Suppressor macrophage (primary cell): ENCODE measurements at regions not wholly inside any gene's neighbourhood (a gene's known extent, or its start where the extent isn't known, plus 50 kb on each side); places are given as distances from the start of the nearest gene placed in this dataset.
"Not testable (repeated sequence)": the region's sequence is repeated elsewhere in the genome, so short reads cannot be mapped to it uniquely, and the experiment has no call there.

Experiments
- DNase-seq, 4 experiments: peaks; one replicate each; pipeline ENCODE4 v3.0.0-alpha.2; 2020 to 2022

GRCh38 chr13:50419896-50420295 is 404.7 kb downstream of the KCNRG start:
- DNase-seq = no peak

GRCh38 chr13:50420718-50421472 is 405.7 kb downstream of the KCNRG start:
- no peak for DNase-seq

GRCh38 chr13:50421473-50422130 is 406.4 kb downstream of the KCNRG start:
- no peak for DNase-seq

GRCh38 chr13:50422181-50423148 is 407.2 kb downstream of the KCNRG start:
- no peak for DNase-seq

- DNase-seq = no peak
Observed at GRCh38 chr13:50424993-50425392, 409.7 kb downstream of the KCNRG start.

- DNase-seq = peak; percentile 6 to 57 (median 40)
Observed at GRCh38 chr13:50425772-50426171, 410.5 kb downstream of the KCNRG start.

- no peak for DNase-seq
Observed at GRCh38 chr13:50426927-50427326, 411.7 kb downstream of the KCNRG start.

- not testable (repeated sequence) for DNase-seq
Observed at GRCh38 chr13:50427511-50427910, 412.3 kb downstream of the KCNRG start.

- DNase-seq = no peak
Observed at GRCh38 chr13:50428183-50428877, 413.1 kb downstream of the KCNRG start.

GRCh38 chr13:50435011-50435410 is 408.5 kb downstream of the DLEU7 start:
- no peak for DNase-seq

- no peak for DNase-seq
Observed at GRCh38 chr13:50437252-50437651, 406.2 kb downstream of the DLEU7 start.

- no peak for DNase-seq
Observed at GRCh38 chr13:50438351-50438750, 405.1 kb downstream of the DLEU7 start.

- no peak for DNase-seq
Observed at GRCh38 chr13:50441130-50441529, 402.4 kb downstream of the DLEU7 start.

GRCh38 chr13:50444726-50445125 is 398.8 kb downstream of the DLEU7 start:
- DNase-seq = no peak

- peak in 2 of 4 experiments; percentile 6 to 11 for DNase-seq
Observed at GRCh38 chr13:50446611-50447010, 396.9 kb downstream of the DLEU7 start.

- DNase-seq = no peak
Observed at GRCh38 chr13:50448535-50448998, 394.9 kb downstream of the DLEU7 start.

GRCh38 chr13:50449465-50449864 is 394.0 kb downstream of the DLEU7 start:
- no peak for DNase-seq

GRCh38 chr13:50450279-50450678 is 393.2 kb downstream of the DLEU7 start:
- no peak for DNase-seq

- peak in 2 of 4 experiments; percentile 2 to 15 for DNase-seq
Observed at GRCh38 chr13:50451609-50452008, 391.9 kb downstream of the DLEU7 start.

- no peak for DNase-seq
Observed at GRCh38 chr13:50452028-50452427, 391.5 kb downstream of the DLEU7 start.

- DNase-seq = no peak
Observed at GRCh38 chr13:50452756-50453155, 390.7 kb downstream of the DLEU7 start.

GRCh38 chr13:50453188-50453587 is 390.3 kb downstream of the DLEU7 start:
- no peak for DNase-seq
